ENCODE measurements at regions not wholly inside any gene's neighbourhood (a gene's known extent, or its start where the extent isn't known, plus 50 kb on each side); places are given as distances from the start of the nearest gene placed in this dataset.
A peak's percentile ranks its signal among the peaks of the same experiment; 100 is the strongest.

DNA sequence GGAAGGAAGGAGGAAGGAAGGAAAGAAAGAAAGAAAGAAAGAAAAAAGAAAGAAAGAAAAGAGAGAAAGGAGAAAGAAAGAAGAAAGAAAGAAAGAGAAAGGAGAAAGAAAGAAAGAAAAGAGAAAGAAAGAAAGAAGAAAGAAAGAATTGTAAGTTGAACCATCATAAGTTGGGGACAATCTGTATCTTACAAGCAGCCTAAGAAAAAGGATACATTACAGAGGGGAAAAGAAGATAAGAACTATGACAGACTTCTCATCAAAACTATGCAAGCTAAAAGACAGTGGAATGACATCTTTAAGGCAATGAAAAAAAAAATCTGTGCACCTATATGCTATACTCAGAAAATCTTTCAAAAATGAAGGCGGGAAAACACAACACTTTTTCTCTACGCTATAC is 50.3 kb upstream of the SP4 start:
- TF ChIP-seq POLR2A (IDR thresholded peaks at IDR 0.05; ENCODE audit: borderline replicate concordance, extremely low read depth, insufficient read depth, insufficient read length) (no peak), ZBTB33 (IDR thresholded peaks at IDR 0.05; ENCODE audit: extremely low read depth, insufficient replicate concordance, low read length) (no peak), POLR2AphosphoS5 (IDR thresholded peaks at IDR 0.05; ENCODE audit: low read depth, low read length) (no peak), YY1 (IDR thresholded peaks at IDR 0.05; ENCODE audit: extremely low read depth, insufficient replicate concordance, low read depth, low read length) (no peak), ZFX (IDR thresholded peaks at IDR 0.05) (no peak), EZH2 (IDR thresholded peaks at IDR 0.05) (no peak), ZNF274 (IDR thresholded peaks at IDR 0.05; ENCODE audit: low read depth, low read length) (no peak), EZH2phosphoT487 (IDR thresholded peaks at IDR 0.05; ENCODE audit: borderline replicate concordance) (no peak), SP1 (IDR thresholded peaks at IDR 0.05; ENCODE audit: low read depth) (no peak), TCF7L2 (IDR thresholded peaks at IDR 0.05; ENCODE audit: borderline replicate concordance, extremely low read depth, insufficient read depth, insufficient read length) (no peak), MAX (IDR thresholded peaks at IDR 0.05) (no peak), CBX3 (IDR thresholded peaks at IDR 0.05; ENCODE audit: low read depth) (peak; percentile 66; the same call in 1 of the 2 replicates)
- TF ChIP-seq, protein P1, sequence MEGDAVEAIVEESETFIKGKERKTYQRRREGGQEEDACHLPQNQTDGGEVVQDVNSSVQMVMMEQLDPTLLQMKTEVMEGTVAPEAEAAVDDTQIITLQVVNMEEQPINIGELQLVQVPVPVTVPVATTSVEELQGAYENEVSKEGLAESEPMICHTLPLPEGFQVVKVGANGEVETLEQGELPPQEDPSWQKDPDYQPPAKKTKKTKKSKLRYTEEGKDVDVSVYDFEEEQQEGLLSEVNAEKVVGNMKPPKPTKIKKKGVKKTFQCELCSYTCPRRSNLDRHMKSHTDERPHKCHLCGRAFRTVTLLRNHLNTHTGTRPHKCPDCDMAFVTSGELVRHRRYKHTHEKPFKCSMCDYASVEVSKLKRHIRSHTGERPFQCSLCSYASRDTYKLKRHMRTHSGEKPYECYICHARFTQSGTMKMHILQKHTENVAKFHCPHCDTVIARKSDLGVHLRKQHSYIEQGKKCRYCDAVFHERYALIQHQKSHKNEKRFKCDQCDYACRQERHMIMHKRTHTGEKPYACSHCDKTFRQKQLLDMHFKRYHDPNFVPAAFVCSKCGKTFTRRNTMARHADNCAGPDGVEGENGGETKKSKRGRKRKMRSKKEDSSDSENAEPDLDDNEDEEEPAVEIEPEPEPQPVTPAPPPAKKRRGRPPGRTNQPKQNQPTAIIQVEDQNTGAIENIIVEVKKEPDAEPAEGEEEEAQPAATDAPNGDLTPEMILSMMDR (IDR thresholded peaks at IDR 0.05 in 2 of 3, conservative IDR thresholded peaks at IDR 0.05 in 1 of 3; ENCODE audit: borderline replicate concordance in 1 of 3, insufficient read depth in 1 of 3, low read depth in 2 of 3, low read length in 2 of 3) = no peak

Measured in HCT116 (cell line).